SK-N-SH (cell line): ENCODE measurements at regions not wholly inside any gene's neighbourhood (a gene's known extent, or its start where the extent isn't known, plus 50 kb on each side); places are given as distances from the start of the nearest gene placed in this dataset.

Experiments used
- CTCF ChIA-PET: fragments of 300-600, 350-600 bp; formaldehyde crosslinking; extraction: SDS; loops from one replicate; lab custom pipeline; 2021; lab: Yijun Ruan, JAX
- POLR2A ChIA-PET: fragments of 350-600 bp; sonication (Branson Sonifier 250); formaldehyde crosslinking; extraction: SDS; loops from one replicate; lab custom pipeline; 2020; ENCODE audit warnings: antibody characterized with exemption, inconsistent platforms; lab: Yijun Ruan, JAX
- DNase-seq: peaks from one replicate; pipeline ENCODE4 v3.0.0; 2012
- H2AFZ ChIP-seq: fragments of 200-600 bp; sonication (generic); 2 replicates; pipeline ENCODE4 v1.8.1; 2016; ENCODE audit warnings: antibody characterized with exemption, mild to moderate bottlenecking, low read depth
- H3F3A ChIP-seq: fragments of 200-600 bp; sonication (generic); replicated peaks from 2 replicates; pipeline ENCODE3; 2016; ENCODE audit warnings: antibody characterized with exemption, mild to moderate bottlenecking; ENCODE audit not compliant: insufficient read depth
- H3K27ac ChIP-seq, 2 experiments: fragments of 200-500 bp in 1 of 2; fragments of 200-600 bp in 1 of 2; sonication (Bioruptor generic) in 1 of 2; sonication (generic), shearing (Covaris generic) in 1 of 2; 2 replicates each; pipeline versions ENCODE4 v1.5.1 to v1.6.1; 2014 to 2016; ENCODE audit warnings: low read depth in 2 of 2, inconsistent platforms in 1 of 2, low read length in 1 of 2, mild to moderate bottlenecking in 1 of 2, mixed read lengths in 1 of 2
- H3K27me3 ChIP-seq: fragments of 200-600 bp; sonication (generic), shearing (Covaris generic); 2 replicates; pipeline ENCODE4 v1.6.1; 2016; ENCODE audit warnings: mixed run types; ENCODE audit not compliant: insufficient read depth
- H3K36me3 ChIP-seq, 2 experiments: fragments of 200-500 bp in 1 of 2; fragments of 200-600 bp in 1 of 2; sonication (Bioruptor generic) in 1 of 2; sonication (generic) in 1 of 2; replicated peaks in 1 of 2; 2 replicates each; pipeline versions ENCODE3 to v1.5.1; 2014 to 2016; ENCODE audit warnings: low read length in 1 of 2, mild to moderate bottlenecking in 1 of 2; ENCODE audit not compliant: insufficient read depth in 2 of 2, control insufficient read depth in 1 of 2
- H3K4me1 ChIP-seq, 2 experiments: fragments of 200-500 bp in 1 of 2; fragments of 200-600 bp in 1 of 2; sonication (Bioruptor generic) in 1 of 2; sonication (generic), shearing (Covaris generic) in 1 of 2; 2 replicates each; pipeline versions ENCODE4 v1.5.1 to v1.6.1; 2014 to 2016; ENCODE audit warnings: low read depth in 1 of 2, low read length in 1 of 2, mixed run types in 1 of 2; ENCODE audit not compliant: insufficient read depth in 2 of 2, control insufficient read depth in 1 of 2
- H3K4me2 ChIP-seq: fragments of 200-600 bp; sonication (generic), shearing (Covaris generic); 2 replicates; pipeline ENCODE4 v1.6.1; 2017; ENCODE audit warnings: mixed run types
- H3K4me3 ChIP-seq, 2 experiments: fragments of 200-500 bp in 1 of 2; fragments of 200-600 bp in 1 of 2; sonication (Bioruptor generic) in 1 of 2; sonication (generic), shearing (Covaris generic) in 1 of 2; 2 replicates each; pipeline versions ENCODE4 v1.5.1 to v1.8.1; 2014 to 2016; ENCODE audit warnings: low read depth in 2 of 2, inconsistent platforms in 1 of 2, low read length in 1 of 2, mild to moderate bottlenecking in 1 of 2, mixed read lengths in 1 of 2, moderate library complexity in 1 of 2
- H3K79me2 ChIP-seq: fragments of 200-600 bp; sonication (generic); 2 replicates; pipeline ENCODE4 v1.8.1; 2017; ENCODE audit warnings: mild to moderate bottlenecking; ENCODE audit not compliant: insufficient read depth
- H3K9ac ChIP-seq: fragments of 200-600 bp; sonication (generic); 2 replicates; pipeline ENCODE4 v1.6.1; 2017; ENCODE audit warnings: mixed run types
- H3K9me2 ChIP-seq: fragments of 200-600 bp; sonication (generic); 2 replicates; pipeline ENCODE4 v1.6.1; 2017; ENCODE audit warnings: mixed run types
- H3K9me3 ChIP-seq: fragments of 200-600 bp; sonication (generic); 2 replicates; pipeline ENCODE4 v1.6.1; 2017; ENCODE audit warnings: mixed run types, mild to moderate bottlenecking, moderate library complexity
- H4K20me1 ChIP-seq: fragments of 200-600 bp; sonication (generic); 2 replicates; pipeline ENCODE4 v1.6.1; 2017; ENCODE audit warnings: mild to moderate bottlenecking, mixed run types; ENCODE audit not compliant: insufficient read depth
- CTCF ChIP-seq: fragments of 200-600 bp; sonication (generic); IDR thresholded peaks from 2 replicates; pipeline ENCODE4 v1.6.1; 2017; ENCODE audit warnings: antibody characterized with exemption, mild to moderate bottlenecking, moderate library complexity
- IRF3 ChIP-seq: fragments of 150-350 bp; IDR thresholded peaks from 2 replicates; pipeline ENCODE4 v1.6.1; 2016; ENCODE audit warnings: mild to moderate bottlenecking, low read depth, low read length
- MEF2A ChIP-seq: IDR thresholded peaks from 2 replicates; pipeline ENCODE4 v1.4.0; 2012; ENCODE audit warnings: low read depth, borderline replicate concordance
- USF1 ChIP-seq: IDR thresholded peaks from 2 replicates; pipeline ENCODE4 v1.4.0; 2012; ENCODE audit warnings: low read depth, borderline replicate concordance
- ZBTB33 ChIP-seq: IDR thresholded peaks from 2 replicates; pipeline ENCODE4 v1.4.0; 2012; ENCODE audit warnings: low read depth, borderline replicate concordance
- WGBS: methylation state at CpG from one replicate; pipeline ENCODE4 v1.1.6; 2017; ENCODE audit warnings: low lambda C conversion rate; 5-methylcytosine and 5-hydroxymethylcytosine counted together

- no peak for TF ChIP-seq USF1
These were observed 964.1 kb downstream of the TMEM121 start (continued) for GRCh38 chr14:106490442-106490841.

GRCh38 chr14:106491851-106492250 lies 965.5 kb downstream of the TMEM121 start:
- no peak for DNase-seq
- Histone ChIP-seq H3K27ac (no peak overlapping the region), H3K79me2 (peaks cover 16% of the 10 kb centered on the region), H3K4me1 (no peaks in the 10 kb centered on the region), H3K36me3 (peaks cover 55 to 59% of the 10 kb centered on the region in 2 experiments), H3K9me3 (no peaks in the 10 kb centered on the region), H4K20me1 (peaks cover 6% of the 10 kb centered on the region; the same call in 1 of the 2 replicates), H3K4me3 (no peak overlapping the region), H3K9ac (no peak overlapping the region), H3K27me3 (no peaks in the 10 kb centered on the region), H3F3A (peaks cover 5% of the 10 kb centered on the region), H3K4me2 (no peak overlapping the region), H3K9me2 (no peaks in the 10 kb centered on the region), H2AFZ (no peak overlapping the region)
- CTCF ChIA-PET, result interaction anchor here (1.1 kb wide), 1 partner anchor 23 kb away, joined by 3 read pairs; no protein-coding TSS in a partner anchor
- WGBS, result 70% methylated on average over 8 of the region's 9 CpGs
- POLR2A ChIA-PET, result no interaction called here
- TF ChIP-seq ZBTB33, result peak; percentile 73; the same call in 1 of the 2 replicates
- peak; percentile 54 for TF ChIP-seq CTCF
- TF ChIP-seq MEF2A, result no peak

GRCh38 chr14:106493962-106494823 lies 967.8 kb downstream of the TMEM121 start:
- H2AFZ ChIP-seq, result no peak overlapping the region
- H3K9me3 ChIP-seq, result no peaks in the 10 kb centered on the region
- no peak overlapping the region for H3K9ac ChIP-seq
- H3K79me2 ChIP-seq, result no peaks in the 10 kb centered on the region
- H3K4me3 ChIP-seq, result no peak overlapping the region
- ChIA-PET POLR2A (no interaction called here), CTCF (interaction anchor here (1.6 kb wide), 1 partner anchor 14 kb away, joined by 5 read pairs; no protein-coding TSS in a partner anchor)
- H3K4me1 ChIP-seq, result no peaks in the 10 kb centered on the region
- H3K4me2 ChIP-seq, result no peak overlapping the region
- H3K27ac ChIP-seq, result no peak overlapping the region
- no peak for DNase-seq
- H4K20me1 ChIP-seq, result no peaks in the 10 kb centered on the region
- H3K27me3 ChIP-seq, result no peaks in the 10 kb centered on the region
- peaks cover 5% of the 10 kb centered on the region for H3F3A ChIP-seq
- no peak for TF ChIP-seq IRF3
- TF ChIP-seq, all 33 proteins: peak for 0
- Histone ChIP-seq H3K36me3 (peaks cover 38 to 48% of the 10 kb centered on the region in 2 experiments), H3K9me2 (no peaks in the 10 kb centered on the region)
- 88% methylated on average over 3 of the region's 3 CpGs for WGBS
